ENCODE measurements at regions not wholly inside any gene's neighbourhood (a gene's known extent, or its start where the extent isn't known, plus 50 kb on each side); places are given as distances from the start of the nearest gene placed in this dataset.

- H3K4me3 ChIP-seq: no peak overlapping the region
- TF ChIP-seq CTCF (IDR thresholded peaks at IDR 0.05): no peak
- ATAC-seq (ENCODE audit: insufficient number of reproducible peaks, low FRiP score, low read depth): no peak
These were observed 646.5 kb downstream of the SATB2 start for GRCh38 chr2:198811198-198811597.

GRCh38 chr2:198809976-198810375, 647.8 kb downstream of the SATB2 start:
- no peaks in the 10 kb centered on the region for H3K36me3 ChIP-seq
- no peaks in the 10 kb centered on the region for H3K4me1 ChIP-seq (ENCODE audit: control insufficient read depth in 1 of 2, low read depth in 2 of 2)
- ATAC-seq (ENCODE audit: insufficient number of reproducible peaks, low FRiP score, low read depth) (no peak), DNase-seq (ENCODE audit: low spot score) (no peak)
- no peak overlapping the region for H3K4me3 ChIP-seq
- TF ChIP-seq CTCF (IDR thresholded peaks at IDR 0.05): no peak
- no peak overlapping the region for H3K27ac ChIP-seq
- H3K27me3 ChIP-seq (replicated peaks; ENCODE audit: insufficient read depth): no peaks in the 10 kb centered on the region
- H3K9me3 ChIP-seq: no peaks in the 10 kb centered on the region

More at GRCh38 chr2:198811198-198811597, 646.5 kb downstream of the SATB2 start:
- Histone ChIP-seq H3K36me3 (no peaks in the 10 kb centered on the region), H3K9me3 (no peaks in the 10 kb centered on the region), H3K27me3 (replicated peaks; ENCODE audit: insufficient read depth) (no peaks in the 10 kb centered on the region), H3K4me1 (ENCODE audit: control insufficient read depth in 1 of 2, low read depth in 2 of 2) (no peaks in the 10 kb centered on the region), H3K27ac (no peak overlapping the region)
- no peak for DNase-seq (ENCODE audit: low spot score)

GRCh38 chr2:198807131-198807530, 650.6 kb downstream of the SATB2 start:
- H3K36me3 ChIP-seq: no peaks in the 10 kb centered on the region
- no peak overlapping the region for H3K27ac ChIP-seq
- no peak for DNase-seq (ENCODE audit: low spot score)
- no peak for TF ChIP-seq CTCF (IDR thresholded peaks at IDR 0.05)
- ATAC-seq (ENCODE audit: insufficient number of reproducible peaks, low FRiP score, low read depth): no peak
- H3K4me1 ChIP-seq (ENCODE audit: control insufficient read depth in 1 of 2, low read depth in 2 of 2): no peaks in the 10 kb centered on the region
- H3K27me3 ChIP-seq (replicated peaks; ENCODE audit: insufficient read depth): no peaks in the 10 kb centered on the region
- no peaks in the 10 kb centered on the region for H3K9me3 ChIP-seq
- no peak overlapping the region for H3K4me3 ChIP-seq

- no peaks in the 10 kb centered on the region for H3K4me1 ChIP-seq (ENCODE audit: control insufficient read depth in 1 of 2, low read depth in 2 of 2)
- DNase-seq (ENCODE audit: low spot score) (no peak), ATAC-seq (ENCODE audit: insufficient number of reproducible peaks, low FRiP score, low read depth) (no peak)
- H3K9me3 ChIP-seq: no peaks in the 10 kb centered on the region
- no peaks in the 10 kb centered on the region for H3K36me3 ChIP-seq
- H3K4me3 ChIP-seq: no peak overlapping the region
- no peak overlapping the region for H3K27ac ChIP-seq
- no peak for TF ChIP-seq CTCF (IDR thresholded peaks at IDR 0.05)
- H3K27me3 ChIP-seq (replicated peaks; ENCODE audit: insufficient read depth): no peaks in the 10 kb centered on the region
These were observed 662.3 kb downstream of the SATB2 start for GRCh38 chr2:198795419-198795818.

- Histone ChIP-seq H3K27ac (no peak overlapping the region), H3K9me3 (no peaks in the 10 kb centered on the region), H3K4me1 (ENCODE audit: control insufficient read depth in 1 of 2, low read depth in 2 of 2) (no peaks in the 10 kb centered on the region), H3K27me3 (replicated peaks; ENCODE audit: insufficient read depth) (no peaks in the 10 kb centered on the region), H3K4me3 (no peak overlapping the region), H3K36me3 (no peaks in the 10 kb centered on the region)
- no peak for ATAC-seq (ENCODE audit: insufficient number of reproducible peaks, low FRiP score, low read depth)
- no peak for TF ChIP-seq CTCF (IDR thresholded peaks at IDR 0.05)
- DNase-seq (ENCODE audit: low spot score): no peak
These were observed 666.1 kb downstream of the SATB2 start for GRCh38 chr2:198791623-198792022.
